Sigmoid colon (tissue), 4 donors: ENCODE measurements at regions not wholly inside any gene's neighbourhood (a gene's known extent, or its start where the extent isn't known, plus 50 kb on each side); places are given as distances from the start of the nearest gene placed in this dataset.

Source experiments
- POLR2A ChIP-seq, 2 donors: fragments of 450-650 bp; IDR thresholded peaks; one replicate each; pipeline ENCODE4 v1.6.1; 2016; ENCODE audit warnings: antibody characterized with exemption in 2 of 2, mild to moderate bottlenecking in 2 of 2, moderate library complexity in 2 of 2
- POLR2AphosphoS5 ChIP-seq, 4 donors: sonication (generic); formaldehyde crosslinking; IDR thresholded peaks; one replicate each; pipeline ENCODE4 v1.6.1; 2017; ENCODE audit warnings: antibody characterized with exemption in 4 of 4
- TF ChIP-seq, protein P1 (sequence below), 4 experiments: fragments of 450-650 bp in 3 of 4; fragments of 200-600 bp in 1 of 4; IDR thresholded peaks; one replicate each; pipeline ENCODE4 v1.5.1; 2016 to 2019; ENCODE audit warnings: antibody characterized with exemption in 4 of 4, mild to moderate bottlenecking in 3 of 4, moderate library complexity in 2 of 4

GRCh38 chrX:45850197-45850774, 649.6 kb upstream of the DIPK2B start:
- TF ChIP-seq POLR2AphosphoS5 (IDR thresholded peaks at IDR 0.05): no peak
- TF ChIP-seq POLR2A (IDR thresholded peaks at IDR 0.05): no peak
- TF ChIP-seq, protein P1, sequence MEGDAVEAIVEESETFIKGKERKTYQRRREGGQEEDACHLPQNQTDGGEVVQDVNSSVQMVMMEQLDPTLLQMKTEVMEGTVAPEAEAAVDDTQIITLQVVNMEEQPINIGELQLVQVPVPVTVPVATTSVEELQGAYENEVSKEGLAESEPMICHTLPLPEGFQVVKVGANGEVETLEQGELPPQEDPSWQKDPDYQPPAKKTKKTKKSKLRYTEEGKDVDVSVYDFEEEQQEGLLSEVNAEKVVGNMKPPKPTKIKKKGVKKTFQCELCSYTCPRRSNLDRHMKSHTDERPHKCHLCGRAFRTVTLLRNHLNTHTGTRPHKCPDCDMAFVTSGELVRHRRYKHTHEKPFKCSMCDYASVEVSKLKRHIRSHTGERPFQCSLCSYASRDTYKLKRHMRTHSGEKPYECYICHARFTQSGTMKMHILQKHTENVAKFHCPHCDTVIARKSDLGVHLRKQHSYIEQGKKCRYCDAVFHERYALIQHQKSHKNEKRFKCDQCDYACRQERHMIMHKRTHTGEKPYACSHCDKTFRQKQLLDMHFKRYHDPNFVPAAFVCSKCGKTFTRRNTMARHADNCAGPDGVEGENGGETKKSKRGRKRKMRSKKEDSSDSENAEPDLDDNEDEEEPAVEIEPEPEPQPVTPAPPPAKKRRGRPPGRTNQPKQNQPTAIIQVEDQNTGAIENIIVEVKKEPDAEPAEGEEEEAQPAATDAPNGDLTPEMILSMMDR (IDR thresholded peaks at IDR 0.05): no peak
